ENCODE measurements at regions not wholly inside any gene's neighbourhood (a gene's known extent, or its start where the extent isn't known, plus 50 kb on each side); places are given as distances from the start of the nearest gene placed in this dataset.

DNA sequence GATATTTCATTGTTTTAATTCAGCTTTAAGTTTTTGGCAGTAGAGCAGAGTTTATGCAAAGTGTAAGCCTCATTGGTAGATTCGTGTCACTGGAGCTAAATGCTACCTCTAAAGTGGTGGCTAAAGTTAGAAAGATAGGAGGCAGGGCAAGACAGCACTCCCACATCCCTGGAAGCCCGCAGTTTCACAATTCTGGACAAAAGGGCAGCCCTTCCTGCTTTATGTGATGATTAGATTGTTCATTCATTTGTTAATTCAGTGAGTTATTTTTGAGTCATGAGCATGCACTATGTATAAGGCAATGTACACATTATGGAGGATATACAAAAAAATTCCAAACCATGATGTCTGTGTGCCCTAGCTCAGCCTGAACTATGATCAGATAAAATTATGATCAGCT lies 52.1 kb upstream of the EIF3M start:
- Histone ChIP-seq H3K27ac (no peak overlapping the region), H3K9me3 (no peaks in the 10 kb centered on the region), H3K4me1 (no peaks in the 10 kb centered on the region), H3K4me3 (no peak overlapping the region), H3K4me2 (no peak overlapping the region)
- no peak for ATAC-seq
- ChIA-PET CTCF (interaction anchor here (1.7 kb wide), 1 partner anchor 10 kb away, joined by 5 read pairs; no protein-coding TSS in a partner anchor), POLR2A (interaction anchor here (0.6 kb wide), 1 partner anchor 262 kb away, joined by 5 read pairs; no protein-coding TSS in a partner anchor)
- no peak for FAIRE-seq
- TF ChIP-seq JUN (IDR thresholded peaks at IDR 0.05) (no peak), CBX8 (IDR thresholded peaks at IDR 0.05) (no peak), ZC3H11A (IDR thresholded peaks at IDR 0.05) (no peak), FOSB (CRISPR knock-in tag; IDR thresholded peaks at IDR 0.05) (no peak)
- no peak for DNase-seq (ENCODE audit: low read depth in 1 of 2, low spot score in 1 of 2)
- 30% methylated on average over 2 of the region's 2 CpGs for WGBS (ENCODE audit: missing lambda C conversion rate)

DNA sequence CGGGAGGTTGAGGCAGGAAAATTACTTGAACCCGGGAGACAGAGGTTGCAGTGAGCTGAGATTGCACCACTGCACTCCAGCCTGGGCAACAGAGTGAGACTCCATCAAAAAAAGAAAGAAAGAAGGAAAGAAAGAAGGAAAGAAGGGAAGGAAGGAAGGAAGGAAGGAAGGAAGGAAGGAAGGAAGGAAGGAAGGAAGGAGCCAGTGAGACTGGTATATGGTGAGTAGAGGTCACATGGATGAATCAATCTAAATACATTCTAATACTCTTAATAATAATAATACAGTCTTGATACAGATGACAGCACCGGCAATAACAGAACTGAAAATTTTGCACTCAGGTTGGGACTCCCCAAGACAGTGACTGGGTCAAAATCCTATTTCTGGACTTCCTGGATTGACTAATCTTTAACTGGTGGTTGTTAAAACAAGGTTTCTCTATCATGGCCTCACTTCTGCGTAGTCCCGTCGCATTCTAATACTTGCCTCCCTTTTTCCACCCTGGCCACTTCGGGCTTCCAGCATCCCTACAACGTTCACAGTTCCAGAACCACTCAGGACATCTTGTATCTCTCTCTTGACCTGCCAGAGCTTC lies 53.5 kb upstream of the EIF3M start:
- no peak overlapping the region for H3K4me3 ChIP-seq
- H3K27ac ChIP-seq = no peak overlapping the region
- TF ChIP-seq HDAC2 (IDR thresholded peaks at IDR 0.05) (no peak), NR3C1 (IDR thresholded peaks at IDR 0.05) (no peak), ZFP36 (IDR thresholded peaks at IDR 0.05; ENCODE audit: borderline replicate concordance, partially characterized antibody) (no peak), JUNB (IDR thresholded peaks at IDR 0.05) (no peak), KDM5A (IDR thresholded peaks at IDR 0.05) (no peak), CHD2 (IDR thresholded peaks at IDR 0.05; ENCODE audit: low read length, partially characterized antibody) (no peak), EHMT2 (IDR thresholded peaks at IDR 0.05; ENCODE audit: low read depth) (no peak), MYC (IDR thresholded peaks at IDR 0.05; ENCODE audit: borderline replicate concordance, low read length) (no peak), ZC3H11A (IDR thresholded peaks at IDR 0.05) (no peak), TFCP2L1 (CRISPR knock-in tag; IDR thresholded peaks at IDR 0.05) (no peak), MAZ (IDR thresholded peaks at IDR 0.05; ENCODE audit: borderline replicate concordance, low read depth, low read length) (no peak), POLR2A (IDR thresholded peaks at IDR 0.05; ENCODE audit: low read length) (no peak), RCOR1 (IDR thresholded peaks at IDR 0.05; ENCODE audit: low read depth, low read length) (no peak), SMC3 (IDR thresholded peaks at IDR 0.05) (no peak), TP53 (CRISPR knock-in tag; IDR thresholded peaks at IDR 0.05) (no peak), EHF (CRISPR knock-in tag; IDR thresholded peaks at IDR 0.05) (no peak), ESRRA (IDR thresholded peaks at IDR 0.05; ENCODE audit: borderline replicate concordance, low read length) (no peak)
- TF ChIP-seq, protein P1, sequence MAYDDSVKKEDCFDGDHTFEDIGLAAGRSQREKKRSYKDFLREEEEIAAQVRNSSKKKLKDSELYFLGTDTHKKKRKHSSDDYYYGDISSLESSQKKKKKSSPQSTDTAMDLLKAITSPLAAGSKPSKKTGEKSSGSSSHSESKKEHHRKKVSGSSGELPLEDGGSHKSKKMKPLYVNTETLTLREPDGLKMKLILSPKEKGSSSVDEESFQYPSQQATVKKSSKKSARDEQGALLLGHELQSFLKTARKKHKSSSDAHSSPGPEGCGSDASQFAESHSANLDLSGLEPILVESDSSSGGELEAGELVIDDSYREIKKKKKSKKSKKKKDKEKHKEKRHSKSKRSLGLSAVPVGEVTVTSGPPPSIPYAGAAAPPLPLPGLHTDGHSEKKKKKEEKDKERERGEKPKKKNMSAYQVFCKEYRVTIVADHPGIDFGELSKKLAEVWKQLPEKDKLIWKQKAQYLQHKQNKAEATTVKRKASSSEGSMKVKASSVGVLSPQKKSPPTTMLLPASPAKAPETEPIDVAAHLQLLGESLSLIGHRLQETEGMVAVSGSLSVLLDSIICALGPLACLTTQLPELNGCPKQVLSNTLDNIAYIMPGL (CRISPR knock-in tag; IDR thresholded peaks at IDR 0.05; ENCODE audit: borderline replicate concordance) = no peak
- TF ChIP-seq, protein P2, sequence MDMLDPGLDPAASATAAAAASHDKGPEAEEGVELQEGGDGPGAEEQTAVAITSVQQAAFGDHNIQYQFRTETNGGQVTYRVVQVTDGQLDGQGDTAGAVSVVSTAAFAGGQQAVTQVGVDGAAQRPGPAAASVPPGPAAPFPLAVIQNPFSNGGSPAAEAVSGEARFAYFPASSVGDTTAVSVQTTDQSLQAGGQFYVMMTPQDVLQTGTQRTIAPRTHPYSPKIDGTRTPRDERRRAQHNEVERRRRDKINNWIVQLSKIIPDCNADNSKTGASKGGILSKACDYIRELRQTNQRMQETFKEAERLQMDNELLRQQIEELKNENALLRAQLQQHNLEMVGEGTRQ (IDR thresholded peaks at IDR 0.05) = no peak
- CTCF ChIA-PET = no interaction called here
- no peak for FAIRE-seq
- no peak for DNase-seq (ENCODE audit: low read depth in 1 of 2, low spot score in 1 of 2)
- H3K4me2 ChIP-seq = no peak overlapping the region
- POLR2A ChIA-PET = no interaction called here
- no peaks in the 10 kb centered on the region for H3K9me3 ChIP-seq
- WGBS (ENCODE audit: missing lambda C conversion rate) = 75% methylated on average over 8 of the region's 8 CpGs
- H3K4me1 ChIP-seq = no peaks in the 10 kb centered on the region
- ATAC-seq = no peak

DNA sequence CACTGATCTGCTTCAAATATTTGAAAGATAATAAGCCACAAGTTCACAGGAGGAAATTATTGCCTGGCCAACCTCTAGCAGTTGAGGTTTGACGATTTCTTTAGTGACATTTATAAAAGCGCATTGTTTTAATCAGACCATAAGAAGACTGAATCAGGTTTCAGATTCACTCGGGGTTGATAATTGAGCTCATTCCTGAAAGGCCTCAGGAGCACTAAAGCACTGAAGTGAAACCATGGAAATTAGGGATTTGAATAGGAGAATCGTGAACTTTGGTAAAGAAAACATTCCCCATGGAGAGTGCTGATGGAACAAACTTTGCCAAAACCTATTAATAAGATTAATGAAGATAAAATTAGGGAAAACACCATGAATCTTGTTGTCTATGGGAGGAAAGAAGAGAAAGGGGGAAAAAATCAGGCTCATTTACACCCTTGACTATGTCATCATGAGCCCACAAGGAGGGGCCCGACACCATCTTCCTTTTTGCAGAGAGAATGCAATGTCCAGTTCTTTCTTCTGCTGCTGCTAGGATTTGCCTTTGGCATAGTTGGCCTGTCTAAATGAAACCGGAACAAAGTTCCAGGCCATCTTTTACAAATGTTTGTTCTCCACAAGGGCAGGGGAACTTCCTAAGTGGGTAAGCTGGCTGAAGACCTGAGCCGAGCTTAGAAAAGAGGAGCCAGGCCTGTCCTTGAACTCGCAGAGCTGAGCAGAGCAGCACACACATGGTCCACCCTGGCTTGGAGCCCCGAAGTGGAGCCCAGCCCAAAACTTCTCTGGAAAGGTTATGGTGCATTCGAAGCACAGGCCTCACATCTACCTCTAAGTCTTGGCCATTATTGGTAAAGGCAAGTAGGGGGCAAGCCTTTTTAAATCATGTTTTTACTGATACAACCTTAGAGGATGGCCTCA lies 56.1 kb upstream of the EIF3M start:
- Histone ChIP-seq H3K4me2 (no peak overlapping the region), H3K4me1 (no peaks in the 10 kb centered on the region), H3K9me3 (no peaks in the 10 kb centered on the region), H3K4me3 (no peak overlapping the region), H3K27ac (no peak overlapping the region)
- no peak for TF ChIP-seq NFE2L2 (conservative IDR thresholded peaks at IDR 0.05; ENCODE audit: low read length)
- TF ChIP-seq SMC3 (IDR thresholded peaks at IDR 0.05) = no peak
- no peak for TF ChIP-seq RAD21 (conservative IDR thresholded peaks at IDR 0.05 in 1 of 2, IDR thresholded peaks at IDR 0.05 in 1 of 2)
- TF ChIP-seq, protein P3, sequence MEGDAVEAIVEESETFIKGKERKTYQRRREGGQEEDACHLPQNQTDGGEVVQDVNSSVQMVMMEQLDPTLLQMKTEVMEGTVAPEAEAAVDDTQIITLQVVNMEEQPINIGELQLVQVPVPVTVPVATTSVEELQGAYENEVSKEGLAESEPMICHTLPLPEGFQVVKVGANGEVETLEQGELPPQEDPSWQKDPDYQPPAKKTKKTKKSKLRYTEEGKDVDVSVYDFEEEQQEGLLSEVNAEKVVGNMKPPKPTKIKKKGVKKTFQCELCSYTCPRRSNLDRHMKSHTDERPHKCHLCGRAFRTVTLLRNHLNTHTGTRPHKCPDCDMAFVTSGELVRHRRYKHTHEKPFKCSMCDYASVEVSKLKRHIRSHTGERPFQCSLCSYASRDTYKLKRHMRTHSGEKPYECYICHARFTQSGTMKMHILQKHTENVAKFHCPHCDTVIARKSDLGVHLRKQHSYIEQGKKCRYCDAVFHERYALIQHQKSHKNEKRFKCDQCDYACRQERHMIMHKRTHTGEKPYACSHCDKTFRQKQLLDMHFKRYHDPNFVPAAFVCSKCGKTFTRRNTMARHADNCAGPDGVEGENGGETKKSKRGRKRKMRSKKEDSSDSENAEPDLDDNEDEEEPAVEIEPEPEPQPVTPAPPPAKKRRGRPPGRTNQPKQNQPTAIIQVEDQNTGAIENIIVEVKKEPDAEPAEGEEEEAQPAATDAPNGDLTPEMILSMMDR (IDR thresholded peaks at IDR 0.05) = no peak
- no peak for TF ChIP-seq POLR2AphosphoS2 (conservative IDR thresholded peaks at IDR 0.05; ENCODE audit: low read length)
- TF ChIP-seq, protein P4, sequence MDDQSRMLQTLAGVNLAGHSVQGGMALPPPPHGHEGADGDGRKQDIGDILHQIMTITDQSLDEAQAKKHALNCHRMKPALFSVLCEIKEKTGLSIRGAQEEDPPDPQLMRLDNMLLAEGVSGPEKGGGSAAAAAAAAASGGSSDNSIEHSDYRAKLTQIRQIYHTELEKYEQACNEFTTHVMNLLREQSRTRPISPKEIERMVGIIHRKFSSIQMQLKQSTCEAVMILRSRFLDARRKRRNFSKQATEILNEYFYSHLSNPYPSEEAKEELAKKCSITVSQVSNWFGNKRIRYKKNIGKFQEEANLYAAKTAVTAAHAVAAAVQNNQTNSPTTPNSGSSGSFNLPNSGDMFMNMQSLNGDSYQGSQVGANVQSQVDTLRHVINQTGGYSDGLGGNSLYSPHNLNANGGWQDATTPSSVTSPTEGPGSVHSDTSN (IDR thresholded peaks at IDR 0.05) = no peak
- no peak for TF ChIP-seq RARB (CRISPR knock-in tag; IDR thresholded peaks at IDR 0.05)
- no peak for TF ChIP-seq POLR2A (IDR thresholded peaks at IDR 0.05; ENCODE audit: low read length)
- FAIRE-seq (no peak), ATAC-seq (no peak), DNase-seq (ENCODE audit: low read depth in 1 of 2, low spot score in 1 of 2) (no peak)
- POLR2A ChIA-PET = no interaction called here
- WGBS (ENCODE audit: missing lambda C conversion rate) = 70% methylated on average over 10 of the region's 10 CpGs
- CTCF ChIA-PET = interaction anchor here (0.5 to 0.7 kb wide), 3 partner anchors 19 to 342 kb away, joined by 3 to 4 read pairs (median 4); no protein-coding TSS in a partner anchor
